ENCODE measurements at regions not wholly inside any gene's neighbourhood (a gene's known extent, or its start where the extent isn't known, plus 50 kb on each side); places are given as distances from the start of the nearest gene placed in this dataset.
A peak's percentile ranks its signal among the peaks of the same experiment; 100 is the strongest.

DNA sequence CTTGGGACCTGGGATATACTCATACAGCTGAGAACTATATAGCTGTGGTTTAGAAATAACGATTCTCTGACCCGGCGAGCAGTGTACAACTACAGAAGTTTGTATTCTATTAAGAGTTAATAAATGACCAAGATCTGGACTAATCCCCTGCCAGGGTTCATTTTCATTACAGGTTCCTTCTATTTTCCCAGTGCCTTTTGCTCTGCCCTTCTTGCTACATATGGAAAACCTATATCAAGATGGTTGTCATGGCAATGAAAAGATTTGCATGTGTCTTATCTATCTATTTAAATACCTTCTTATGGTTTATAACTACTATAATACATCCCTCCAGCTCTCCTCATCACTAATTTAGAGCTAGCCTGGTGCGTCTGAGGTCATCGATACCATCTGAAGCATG is 965.2 kb downstream of the BCL11A start:
- DNase-seq (ENCODE audit: low read depth) = no peak
- TF ChIP-seq, protein P1, sequence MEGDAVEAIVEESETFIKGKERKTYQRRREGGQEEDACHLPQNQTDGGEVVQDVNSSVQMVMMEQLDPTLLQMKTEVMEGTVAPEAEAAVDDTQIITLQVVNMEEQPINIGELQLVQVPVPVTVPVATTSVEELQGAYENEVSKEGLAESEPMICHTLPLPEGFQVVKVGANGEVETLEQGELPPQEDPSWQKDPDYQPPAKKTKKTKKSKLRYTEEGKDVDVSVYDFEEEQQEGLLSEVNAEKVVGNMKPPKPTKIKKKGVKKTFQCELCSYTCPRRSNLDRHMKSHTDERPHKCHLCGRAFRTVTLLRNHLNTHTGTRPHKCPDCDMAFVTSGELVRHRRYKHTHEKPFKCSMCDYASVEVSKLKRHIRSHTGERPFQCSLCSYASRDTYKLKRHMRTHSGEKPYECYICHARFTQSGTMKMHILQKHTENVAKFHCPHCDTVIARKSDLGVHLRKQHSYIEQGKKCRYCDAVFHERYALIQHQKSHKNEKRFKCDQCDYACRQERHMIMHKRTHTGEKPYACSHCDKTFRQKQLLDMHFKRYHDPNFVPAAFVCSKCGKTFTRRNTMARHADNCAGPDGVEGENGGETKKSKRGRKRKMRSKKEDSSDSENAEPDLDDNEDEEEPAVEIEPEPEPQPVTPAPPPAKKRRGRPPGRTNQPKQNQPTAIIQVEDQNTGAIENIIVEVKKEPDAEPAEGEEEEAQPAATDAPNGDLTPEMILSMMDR (conservative IDR thresholded peaks at IDR 0.05; ENCODE audit: low read depth, low read length) = no peak
- H3K4me3 ChIP-seq (ENCODE audit: low read length) = no peak overlapping the region

DNA sequence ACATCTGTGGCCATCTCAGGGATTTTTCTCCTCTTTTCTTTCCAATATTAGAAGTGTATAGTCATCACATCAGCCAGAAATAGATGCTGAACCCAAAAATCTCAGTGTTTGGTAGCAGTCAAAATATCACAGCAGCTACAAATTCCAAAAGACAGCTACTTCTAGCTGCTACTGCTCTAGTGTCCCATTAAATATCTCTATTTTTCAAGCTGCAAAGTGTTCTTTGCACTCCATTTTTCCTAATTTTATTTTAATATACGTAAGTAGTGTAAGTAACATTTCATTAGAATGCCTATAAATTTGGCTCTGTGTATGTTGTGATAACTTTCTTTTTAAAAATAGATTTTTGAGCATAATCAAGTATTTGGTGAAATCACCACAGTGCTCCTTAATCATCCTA is 967.3 kb downstream of the BCL11A start:
- no peak for DNase-seq (ENCODE audit: low read depth)
- H3K4me3 ChIP-seq (ENCODE audit: low read length) = no peak overlapping the region
- TF ChIP-seq, protein P1 (conservative IDR thresholded peaks at IDR 0.05; ENCODE audit: low read depth, low read length) = no peak

GRCh38 chr2:59585655-59586054 is 967.8 kb downstream of the BCL11A start:
- no peak overlapping the region for H3K4me3 ChIP-seq (ENCODE audit: low read length)
- no peak for DNase-seq (ENCODE audit: low read depth)
- TF ChIP-seq, protein P1 (conservative IDR thresholded peaks at IDR 0.05; ENCODE audit: low read depth, low read length) = no peak

GRCh38 chr2:59584958-59585357 is 968.5 kb downstream of the BCL11A start:
- no peak overlapping the region for H3K4me3 ChIP-seq (ENCODE audit: low read length)
- no peak for DNase-seq (ENCODE audit: low read depth)
- TF ChIP-seq, protein P1 (conservative IDR thresholded peaks at IDR 0.05; ENCODE audit: low read depth, low read length) = peak; percentile 12

GRCh38 chr2:59583173-59583765 is 970.2 kb downstream of the BCL11A start:
- no peak overlapping the region for H3K4me3 ChIP-seq (ENCODE audit: low read length)
- no peak for DNase-seq (ENCODE audit: low read depth)
- TF ChIP-seq, protein P1 (conservative IDR thresholded peaks at IDR 0.05; ENCODE audit: low read depth, low read length) = no peak

- TF ChIP-seq, protein P1 (conservative IDR thresholded peaks at IDR 0.05; ENCODE audit: low read depth, low read length) = no peak
- no peak for DNase-seq (ENCODE audit: low read depth)
- H3K4me3 ChIP-seq (ENCODE audit: low read length) = no peak overlapping the region
Measured at GRCh38 chr2:59578349-59578748, 975.1 kb downstream of the BCL11A start.

DNA sequence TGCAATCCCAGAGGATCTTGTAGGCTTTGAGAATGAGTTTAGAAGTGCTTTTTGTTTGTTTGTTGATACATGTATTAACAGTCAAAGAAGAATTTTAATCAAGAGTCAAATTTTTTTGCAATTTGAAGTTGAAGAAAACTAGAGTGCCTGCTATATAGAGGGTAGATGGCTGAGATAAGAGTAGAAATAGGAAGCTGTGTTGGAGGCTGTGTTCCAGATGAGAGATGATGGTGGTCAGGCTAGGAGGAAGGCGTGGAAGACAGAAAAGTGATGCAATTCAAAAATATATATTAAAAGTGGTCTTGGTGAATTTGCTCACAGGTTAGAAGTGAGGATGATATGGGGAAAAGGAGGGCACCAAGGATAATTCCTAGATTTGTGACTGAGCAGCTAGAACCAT is 978.3 kb downstream of the BCL11A start:
- TF ChIP-seq, protein P1 (conservative IDR thresholded peaks at IDR 0.05; ENCODE audit: low read depth, low read length) = no peak
- no peak overlapping the region for H3K4me3 ChIP-seq (ENCODE audit: low read length)
- no peak for DNase-seq (ENCODE audit: low read depth)

Data from retinal pigment epithelial cell (primary cell).